ENCODE measurements at regions not wholly inside any gene's neighbourhood (a gene's known extent, or its start where the extent isn't known, plus 50 kb on each side); places are given as distances from the start of the nearest gene placed in this dataset.

DNA sequence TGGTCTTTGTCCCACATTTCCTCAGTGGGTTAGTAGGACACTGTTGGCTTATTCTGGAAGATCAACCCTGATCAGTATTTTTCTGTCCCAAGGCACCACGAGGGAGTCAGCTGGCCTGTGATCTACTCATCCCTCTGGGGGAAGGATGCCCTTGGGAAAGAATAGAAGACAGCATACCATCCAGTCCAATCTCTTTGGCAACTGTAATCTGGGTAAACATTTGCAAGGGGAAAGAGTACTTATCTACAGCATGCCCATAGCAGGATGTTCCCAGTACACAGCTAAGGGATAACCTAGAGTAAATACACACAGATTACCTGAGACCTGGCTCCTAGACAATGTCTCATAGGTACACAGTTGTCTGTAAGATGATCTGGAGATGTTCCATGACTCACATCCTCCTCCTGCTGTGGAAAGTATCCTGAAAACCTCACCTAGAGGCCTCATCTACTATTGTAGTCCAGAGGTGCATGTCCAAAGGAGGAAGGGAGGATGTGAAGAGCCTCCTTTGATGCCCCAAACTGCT lies 134.3 kb upstream of the VWC2 start:
- no peak for DNase-seq (ENCODE audit: low read depth)
- TF ChIP-seq, protein P1, sequence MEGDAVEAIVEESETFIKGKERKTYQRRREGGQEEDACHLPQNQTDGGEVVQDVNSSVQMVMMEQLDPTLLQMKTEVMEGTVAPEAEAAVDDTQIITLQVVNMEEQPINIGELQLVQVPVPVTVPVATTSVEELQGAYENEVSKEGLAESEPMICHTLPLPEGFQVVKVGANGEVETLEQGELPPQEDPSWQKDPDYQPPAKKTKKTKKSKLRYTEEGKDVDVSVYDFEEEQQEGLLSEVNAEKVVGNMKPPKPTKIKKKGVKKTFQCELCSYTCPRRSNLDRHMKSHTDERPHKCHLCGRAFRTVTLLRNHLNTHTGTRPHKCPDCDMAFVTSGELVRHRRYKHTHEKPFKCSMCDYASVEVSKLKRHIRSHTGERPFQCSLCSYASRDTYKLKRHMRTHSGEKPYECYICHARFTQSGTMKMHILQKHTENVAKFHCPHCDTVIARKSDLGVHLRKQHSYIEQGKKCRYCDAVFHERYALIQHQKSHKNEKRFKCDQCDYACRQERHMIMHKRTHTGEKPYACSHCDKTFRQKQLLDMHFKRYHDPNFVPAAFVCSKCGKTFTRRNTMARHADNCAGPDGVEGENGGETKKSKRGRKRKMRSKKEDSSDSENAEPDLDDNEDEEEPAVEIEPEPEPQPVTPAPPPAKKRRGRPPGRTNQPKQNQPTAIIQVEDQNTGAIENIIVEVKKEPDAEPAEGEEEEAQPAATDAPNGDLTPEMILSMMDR (conservative IDR thresholded peaks at IDR 0.05; ENCODE audit: low read depth, low read length), result no peak
- H3K4me3 ChIP-seq (ENCODE audit: low read depth, low read length), result no peak overlapping the region

DNA sequence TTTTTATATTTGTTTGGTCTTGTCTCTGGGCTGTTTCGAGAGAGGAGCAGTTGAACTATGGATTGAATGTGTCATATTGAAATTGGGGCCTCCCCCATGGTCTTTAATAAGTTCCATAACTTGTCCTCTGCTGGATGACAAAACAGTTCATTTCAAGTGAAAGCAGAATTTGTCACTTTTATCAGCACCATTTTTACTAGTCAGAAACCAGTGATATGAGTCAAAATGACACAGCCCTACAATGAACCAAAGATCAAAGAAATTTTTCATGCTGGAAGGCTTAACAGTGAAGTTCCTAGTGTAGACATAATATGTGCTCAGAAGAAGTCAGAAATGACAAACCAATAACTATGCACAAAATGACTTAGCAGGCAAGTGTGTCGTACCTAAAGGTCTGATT lies 133.6 kb upstream of the VWC2 start:
- TF ChIP-seq, protein P1 (conservative IDR thresholded peaks at IDR 0.05; ENCODE audit: low read depth, low read length), result no peak
- H3K4me3 ChIP-seq (ENCODE audit: low read depth, low read length), result no peak overlapping the region

DNA sequence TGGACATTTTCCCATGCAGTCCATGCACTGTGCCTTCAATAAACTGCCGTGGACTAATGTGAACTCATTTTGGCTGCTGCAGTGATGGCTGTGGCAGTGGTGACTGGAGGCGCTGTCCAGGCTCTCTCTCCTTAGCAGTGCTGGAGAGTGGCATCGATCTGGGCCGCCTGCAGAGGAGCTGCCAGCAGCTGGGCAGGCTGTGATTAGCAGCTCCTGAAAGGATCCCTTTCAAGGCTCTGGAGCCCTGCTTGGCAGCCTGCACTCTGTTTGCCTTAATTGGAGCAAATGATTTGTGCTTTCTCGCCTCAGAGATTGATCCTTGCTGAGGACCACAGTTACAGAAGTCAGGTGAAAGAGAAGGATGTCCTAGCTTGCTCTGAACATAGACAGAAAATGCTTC lies 130.1 kb upstream of the VWC2 start:
- H3K4me3 ChIP-seq (ENCODE audit: low read depth, low read length), result no peak overlapping the region
- no peak for DNase-seq (ENCODE audit: low read depth)
- TF ChIP-seq, protein P1 (conservative IDR thresholded peaks at IDR 0.05; ENCODE audit: low read depth, low read length), result no peak

More for the DNA sequence above, 133.6 kb upstream of the VWC2 start:
- no peak for DNase-seq (ENCODE audit: low read depth)

DNA sequence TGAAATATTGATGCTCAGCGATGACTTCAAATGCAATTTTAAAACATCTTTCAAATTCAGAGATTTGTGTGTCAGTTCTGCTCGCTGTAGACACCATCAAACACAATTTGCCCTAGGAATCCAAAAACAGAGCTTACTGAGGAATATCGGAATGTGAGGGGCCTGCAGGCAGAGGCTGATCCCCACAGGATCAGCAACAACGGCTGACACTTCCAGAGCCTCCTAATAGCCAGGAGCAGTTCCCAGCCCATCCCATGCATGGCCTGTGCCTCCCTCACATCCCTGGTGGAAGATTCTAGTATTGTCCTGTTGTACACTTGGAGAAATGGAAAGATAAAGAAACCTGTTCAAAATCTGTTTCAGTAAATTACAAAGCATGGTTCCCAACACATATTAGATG lies 129.7 kb upstream of the VWC2 start:
- no peak overlapping the region for H3K4me3 ChIP-seq (ENCODE audit: low read depth, low read length)
- DNase-seq (ENCODE audit: low read depth), result no peak
- TF ChIP-seq, protein P1 (conservative IDR thresholded peaks at IDR 0.05; ENCODE audit: low read depth, low read length), result no peak

DNA sequence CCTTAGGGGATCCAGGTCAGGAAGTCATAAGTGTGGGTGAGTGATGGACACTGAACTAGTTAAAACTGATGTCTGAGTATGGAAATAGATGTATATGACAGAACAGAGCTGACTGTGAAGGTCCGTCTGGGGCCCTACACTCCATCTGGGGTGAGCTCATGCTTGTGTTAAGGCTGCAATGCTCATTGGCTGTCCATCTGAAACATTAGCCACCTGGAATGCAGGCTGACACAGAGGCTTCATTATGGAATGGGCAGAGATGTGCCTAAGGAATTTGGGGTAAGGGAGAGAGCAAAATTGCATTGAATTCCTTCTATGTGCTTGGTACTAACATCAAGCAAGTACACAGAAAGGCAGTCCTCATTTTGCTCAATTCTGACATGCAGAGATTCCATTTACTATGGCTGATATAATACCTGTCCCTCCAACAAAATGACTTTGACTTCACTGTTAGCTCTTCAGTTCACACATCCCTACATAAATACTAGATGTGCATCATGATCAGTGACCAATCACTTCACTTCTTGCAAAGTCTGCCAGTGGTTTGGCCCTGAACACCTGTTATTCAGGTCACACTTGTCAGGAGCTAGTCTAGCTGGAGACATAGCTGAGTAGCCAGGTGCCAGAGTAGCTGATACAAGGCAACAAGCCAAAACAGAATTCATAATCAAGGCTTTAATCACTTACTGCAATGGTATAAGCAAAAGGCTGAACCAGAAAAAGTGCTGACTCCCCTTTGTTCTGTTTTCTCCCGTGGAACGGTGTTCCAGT lies 128.9 kb upstream of the VWC2 start:
- TF ChIP-seq, protein P1 (conservative IDR thresholded peaks at IDR 0.05; ENCODE audit: low read depth, low read length), result no peak
- H3K4me3 ChIP-seq (ENCODE audit: low read depth, low read length), result no peak overlapping the region
- DNase-seq (ENCODE audit: low read depth), result no peak

DNA sequence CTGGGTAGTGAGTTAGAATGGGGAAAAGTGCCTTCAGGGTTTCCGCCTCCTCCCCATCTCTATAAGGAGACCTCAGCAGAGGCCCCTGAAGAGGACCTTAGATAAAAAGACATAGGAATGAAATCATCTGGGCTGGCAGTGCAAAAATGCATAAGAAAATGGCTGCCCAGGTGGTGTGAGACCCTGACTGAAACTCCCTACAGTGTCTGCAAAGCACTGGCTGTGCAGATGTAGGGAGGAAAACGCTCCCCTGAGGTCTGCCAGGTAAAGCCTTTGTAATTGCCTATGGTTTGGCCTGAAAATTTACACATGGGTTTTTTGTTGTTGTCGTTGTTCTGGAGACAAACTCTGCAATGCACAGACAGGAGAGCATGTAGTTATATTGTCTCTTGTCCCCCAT lies 128.1 kb upstream of the VWC2 start:
- no peak overlapping the region for H3K4me3 ChIP-seq (ENCODE audit: low read depth, low read length)
- TF ChIP-seq, protein P1 (conservative IDR thresholded peaks at IDR 0.05; ENCODE audit: low read depth, low read length), result no peak
- no peak for DNase-seq (ENCODE audit: low read depth)

All from epithelial cell of proximal tubule (primary cell).